CD8-positive, alpha-beta memory T cell (primary cell): ENCODE measurements at regions not wholly inside any gene's neighbourhood (a gene's known extent, or its start where the extent isn't known, plus 50 kb on each side); places are given as distances from the start of the nearest gene placed in this dataset.

Experiments used
- CTCF ChIA-PET: fragments of 350-600 bp; sonication (Branson Sonifier 250); formaldehyde crosslinking; loops from one replicate; lab custom pipeline; 2021; ENCODE audit warnings: antibody characterized with exemption; lab: Charles Lee
- POLR2A ChIA-PET: fragments of 350-600 bp; sonication (Branson Sonifier 250); formaldehyde crosslinking; loops from one replicate; lab custom pipeline; 2021; ENCODE audit warnings: antibody characterized with exemption; lab: Charles Lee
- DNase-seq, 5 donors: peaks; one replicate each; pipeline versions ENCODE4 v3.0.0 to v3.0.0-alpha.2; 2020 to 2022; ENCODE audit warnings: mixed read lengths in 1 of 5
- H3K27ac ChIP-seq: one replicate; pipeline ENCODE4 v1.7.0; 2013; ENCODE audit warnings: low read depth, mild to moderate bottlenecking, low read length, moderate library complexity
- H3K27me3 ChIP-seq: 2 replicates; pipeline ENCODE4 v1.7.0; 2013; ENCODE audit warnings: low read length, mild to moderate bottlenecking; ENCODE audit not compliant: insufficient read depth, poor library complexity, severe bottlenecking
- H3K36me3 ChIP-seq: 2 replicates; pipeline ENCODE4 v1.7.0; 2013; ENCODE audit warnings: mild to moderate bottlenecking, low read length, moderate library complexity; ENCODE audit not compliant: insufficient read depth
- H3K4me1 ChIP-seq: 2 replicates; pipeline ENCODE4 v1.7.0; 2013; ENCODE audit warnings: mild to moderate bottlenecking, low read length, moderate library complexity; ENCODE audit not compliant: insufficient read depth
- H3K4me3 ChIP-seq: 2 replicates; pipeline ENCODE4 v1.7.0; 2013; ENCODE audit warnings: mild to moderate bottlenecking, low read length
- H3K9me3 ChIP-seq: 2 replicates; pipeline ENCODE4 v1.7.0; 2013; ENCODE audit warnings: mild to moderate bottlenecking, low read length
- H3K27ac Mint-ChIP-seq, 8 donors: one replicate each; pipeline ENCODE4 v1.8.0; 2020 to 2021; ENCODE audit warnings: mixed read lengths in 8 of 8, mild to moderate bottlenecking in 6 of 8, inconsistent platforms in 3 of 8, moderate library complexity in 3 of 8
- H3K27me3 Mint-ChIP-seq, 2 donors: one replicate each; pipeline ENCODE4 v1.8.0; 2020 to 2021; ENCODE audit warnings: mixed read lengths in 2 of 2, mild to moderate bottlenecking in 1 of 2, moderate library complexity in 1 of 2
- H3K36me3 Mint-ChIP-seq, 3 donors: one replicate each; pipeline ENCODE4 v1.8.0; 2020 to 2021; ENCODE audit warnings: mixed read lengths in 3 of 3, inconsistent platforms in 1 of 3, mild to moderate bottlenecking in 1 of 3
- H3K4me1 Mint-ChIP-seq, 3 donors: one replicate each; pipeline ENCODE4 v1.8.0; 2020 to 2021; ENCODE audit warnings: mixed read lengths in 3 of 3, inconsistent platforms in 1 of 3, mild to moderate bottlenecking in 1 of 3
- H3K4me3 Mint-ChIP-seq, 7 donors: one replicate each; pipeline ENCODE4 v1.8.0; 2020 to 2021; ENCODE audit warnings: mixed read lengths in 7 of 7, mild to moderate bottlenecking in 6 of 7, moderate library complexity in 4 of 7, inconsistent platforms in 2 of 7
- H3K9me3 Mint-ChIP-seq, 5 donors: one replicate each; pipeline ENCODE4 v1.8.0; 2020 to 2022; ENCODE audit warnings: mixed read lengths in 5 of 5, mild to moderate bottlenecking in 3 of 5, moderate library complexity in 2 of 5, inconsistent platforms in 1 of 5

DNA sequence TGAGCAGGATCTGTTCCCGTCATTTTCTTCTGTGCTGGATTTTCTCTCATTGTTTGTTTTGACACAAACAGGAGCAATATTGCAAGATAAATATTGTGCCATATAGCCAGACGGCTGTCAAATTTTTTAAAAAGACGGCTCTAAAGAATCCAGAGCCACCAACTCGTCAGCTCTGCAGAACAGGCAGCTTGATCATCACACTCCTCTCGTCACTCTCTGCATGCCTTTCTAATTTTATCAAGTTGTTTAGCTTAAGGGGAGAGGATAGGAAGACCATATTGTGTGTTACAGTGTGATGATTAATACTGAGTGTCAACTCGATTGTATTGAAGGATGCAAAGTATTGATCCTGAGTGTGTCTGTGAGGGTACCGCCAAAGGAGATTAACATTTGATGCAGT, 562.8 kb downstream of the GALC start:
- Mint-ChIP-seq H3K4me3 (no peak overlapping the region), H3K27me3 (no peaks in the 10 kb centered on the region)

DNA sequence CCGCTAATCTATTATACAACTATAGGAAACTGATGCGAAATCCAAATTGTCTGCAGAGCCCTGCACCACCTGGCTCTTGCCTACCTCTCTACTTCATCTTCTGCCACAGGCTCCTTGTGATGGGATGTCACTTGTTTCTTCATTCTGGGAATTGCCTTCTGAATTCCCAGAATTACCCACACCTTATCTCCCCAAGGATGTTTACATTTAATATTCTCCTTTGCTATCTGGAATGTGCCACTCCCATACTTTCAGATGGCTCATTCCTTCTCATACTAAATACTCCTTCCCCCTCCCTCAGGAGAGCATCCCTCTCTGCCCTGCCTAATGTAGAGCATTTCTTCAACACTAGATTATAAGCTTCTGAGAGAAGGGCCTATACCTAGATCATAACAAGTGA, 573.1 kb downstream of the GALC start:
- H3K4me3 ChIP-seq, result no peak overlapping the region
- no peaks in the 10 kb centered on the region for H3K27me3 ChIP-seq
- H3K4me1 ChIP-seq, result no peaks in the 10 kb centered on the region
- H3K4me3 Mint-ChIP-seq, result no peak overlapping the region
- H3K36me3 ChIP-seq, result no peaks in the 10 kb centered on the region
- H3K9me3 ChIP-seq, result no peaks in the 10 kb centered on the region
- H3K4me1 Mint-ChIP-seq, result no peaks in the 10 kb centered on the region
- H3K27ac ChIP-seq, result no peak overlapping the region
- H3K27me3 Mint-ChIP-seq, result no peaks in the 10 kb centered on the region
- H3K27ac Mint-ChIP-seq, result no peak overlapping the region
- DNase-seq, result no peak
- ChIA-PET POLR2A (no interaction called here), CTCF (no interaction called here)
- no peaks in the 10 kb centered on the region for H3K36me3 Mint-ChIP-seq
- peaks cover 2 to 21% (median 5%) of the 10 kb centered on the region in 5 donors for H3K9me3 Mint-ChIP-seq

More for the DNA sequence above, 562.8 kb downstream of the GALC start:
- Mint-ChIP-seq H3K36me3 (no peaks in the 10 kb centered on the region), H3K9me3 (peaks cover 8 to 16% (median 13%) of the 10 kb centered on the region in 5 donors), H3K27ac (no peak overlapping the region), H3K4me1 (no peaks in the 10 kb centered on the region)
- ChIA-PET CTCF (no interaction called here), POLR2A (no interaction called here)
- no peak overlapping the region for H3K27ac ChIP-seq
- H3K4me3 ChIP-seq, result no peak overlapping the region
- no peak for DNase-seq
- no peaks in the 10 kb centered on the region for H3K27me3 ChIP-seq
- H3K9me3 ChIP-seq, result no peaks in the 10 kb centered on the region
- H3K4me1 ChIP-seq, result no peaks in the 10 kb centered on the region
- no peaks in the 10 kb centered on the region for H3K36me3 ChIP-seq

DNA sequence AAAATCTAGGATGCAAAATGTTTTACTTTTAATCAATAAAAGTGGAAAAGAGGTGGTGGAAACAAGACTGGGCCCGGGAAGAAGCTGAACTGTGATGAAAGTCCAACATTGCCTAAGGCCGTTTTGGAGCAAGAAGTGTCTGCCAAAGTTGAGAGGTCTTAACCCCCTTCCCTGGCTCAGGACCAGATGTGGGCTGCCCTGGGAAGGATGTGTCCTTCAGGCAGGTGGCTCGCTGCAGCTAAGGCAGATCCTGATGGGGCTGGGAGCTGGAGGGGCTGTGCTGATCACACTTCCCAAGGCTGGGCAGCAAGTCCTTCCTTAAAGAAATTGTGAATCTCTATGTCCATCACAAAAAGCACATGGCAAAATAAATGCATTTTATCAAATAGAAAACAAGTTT, 581.6 kb downstream of the GALC start:
- no peaks in the 10 kb centered on the region for H3K36me3 ChIP-seq
- POLR2A ChIA-PET, result no interaction called here
- Mint-ChIP-seq H3K4me3 (no peak overlapping the region), H3K36me3 (no peaks in the 10 kb centered on the region), H3K9me3 (peaks cover 0 to 11% (median 5%) of the 10 kb centered on the region in 5 donors), H3K4me1 (no peaks in the 10 kb centered on the region), H3K27me3 (no peaks in the 10 kb centered on the region), H3K27ac (no peak overlapping the region)
- no peak for DNase-seq
- H3K27me3 ChIP-seq, result no peaks in the 10 kb centered on the region
- H3K9me3 ChIP-seq, result no peaks in the 10 kb centered on the region
- no peaks in the 10 kb centered on the region for H3K4me1 ChIP-seq
- H3K27ac ChIP-seq, result no peak overlapping the region
- CTCF ChIA-PET, result no interaction called here
- H3K4me3 ChIP-seq, result no peak overlapping the region

DNA sequence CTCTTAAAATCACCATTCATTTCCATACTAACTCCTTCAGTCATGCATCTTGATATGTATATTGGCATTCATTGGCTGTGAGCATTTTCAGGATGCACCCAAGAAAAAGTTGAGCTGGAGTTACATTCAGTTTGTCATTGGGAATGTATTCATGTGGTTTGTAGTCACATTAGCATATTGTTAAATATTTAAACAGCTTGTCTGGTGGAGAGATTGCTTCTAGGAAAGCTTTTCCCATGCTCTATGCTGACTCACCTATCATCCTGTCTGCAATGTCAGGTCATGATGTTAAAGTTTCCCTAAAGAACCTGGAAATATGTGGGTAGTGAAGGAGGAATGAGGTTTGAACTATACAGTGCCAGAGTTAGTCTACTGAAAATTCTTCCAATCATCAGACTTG, 583.6 kb downstream of the GALC start:
- Mint-ChIP-seq H3K4me1 (no peaks in the 10 kb centered on the region), H3K27ac (no peak overlapping the region), H3K4me3 (no peak overlapping the region), H3K36me3 (no peaks in the 10 kb centered on the region), H3K9me3 (peaks cover 0 to 11% (median 2%) of the 10 kb centered on the region in 5 donors), H3K27me3 (no peaks in the 10 kb centered on the region)
- H3K4me3 ChIP-seq, result no peak overlapping the region
- no peaks in the 10 kb centered on the region for H3K27me3 ChIP-seq
- H3K27ac ChIP-seq, result no peak overlapping the region
- DNase-seq, result no peak
- no peaks in the 10 kb centered on the region for H3K4me1 ChIP-seq
- ChIA-PET CTCF (no interaction called here), POLR2A (no interaction called here)
- H3K36me3 ChIP-seq, result no peaks in the 10 kb centered on the region
- no peaks in the 10 kb centered on the region for H3K9me3 ChIP-seq

DNA sequence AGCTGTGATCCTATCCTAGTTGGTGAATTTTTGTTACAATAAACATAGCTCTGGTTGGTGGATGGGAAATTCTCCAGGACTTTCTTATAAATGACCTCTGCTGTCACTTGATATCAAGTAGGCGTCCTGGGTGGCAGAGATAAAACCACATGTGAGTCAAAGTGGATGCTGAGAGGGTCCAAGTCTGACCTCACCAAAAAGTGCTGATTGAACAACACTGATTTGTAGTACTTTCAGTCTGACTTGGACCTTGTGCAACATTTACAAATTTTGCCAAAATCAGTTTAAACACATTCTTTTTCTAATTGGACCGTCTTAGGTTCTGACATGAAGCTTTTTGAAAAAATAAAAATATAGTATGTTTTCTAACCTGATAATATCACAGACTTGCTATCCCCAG, 585.6 kb downstream of the GALC start:
- Histone ChIP-seq H3K9me3 (no peaks in the 10 kb centered on the region), H3K27ac (no peak overlapping the region), H3K4me1 (no peaks in the 10 kb centered on the region), H3K36me3 (no peaks in the 10 kb centered on the region), H3K4me3 (no peak overlapping the region), H3K27me3 (no peaks in the 10 kb centered on the region)
- DNase-seq, result no peak
- Mint-ChIP-seq H3K36me3 (no peaks in the 10 kb centered on the region), H3K4me1 (no peaks in the 10 kb centered on the region), H3K27me3 (no peaks in the 10 kb centered on the region), H3K27ac (no peak overlapping the region), H3K4me3 (no peak overlapping the region), H3K9me3 (peaks cover 0 to 11% (median 2%) of the 10 kb centered on the region in 5 donors)
- POLR2A ChIA-PET, result no interaction called here
- CTCF ChIA-PET, result no interaction called here

DNA sequence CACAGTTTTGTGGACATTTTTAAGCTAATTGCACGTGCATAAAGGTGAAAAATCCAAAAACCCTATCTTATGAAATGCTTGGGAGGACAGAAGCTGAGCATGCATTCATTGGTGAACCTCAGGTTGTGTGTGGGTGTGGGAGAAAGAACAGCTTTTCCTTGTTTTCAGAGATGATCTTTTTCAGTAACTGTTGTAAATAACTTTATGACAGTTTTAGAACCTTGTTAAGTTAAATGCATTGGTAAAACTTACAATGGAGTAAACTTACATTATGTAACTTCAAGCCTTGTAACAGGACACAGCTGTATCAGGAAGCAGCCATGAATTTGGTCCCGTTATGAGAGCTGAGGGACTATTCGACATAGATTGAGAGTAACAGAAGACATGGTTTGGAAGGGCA, 587.4 kb downstream of the GALC start:
- Mint-ChIP-seq H3K9me3 (peaks cover 0 to 16% (median 2%) of the 10 kb centered on the region in 5 donors), H3K4me1 (no peaks in the 10 kb centered on the region), H3K27me3 (no peaks in the 10 kb centered on the region), H3K36me3 (no peaks in the 10 kb centered on the region), H3K27ac (no peak overlapping the region), H3K4me3 (no peak overlapping the region)
- H3K4me1 ChIP-seq, result no peaks in the 10 kb centered on the region
- DNase-seq, result no peak
- no peaks in the 10 kb centered on the region for H3K27me3 ChIP-seq
- H3K9me3 ChIP-seq, result no peaks in the 10 kb centered on the region
- POLR2A ChIA-PET, result no interaction called here
- H3K4me3 ChIP-seq, result no peak overlapping the region
- no peaks in the 10 kb centered on the region for H3K36me3 ChIP-seq
- H3K27ac ChIP-seq, result no peak overlapping the region
- CTCF ChIA-PET, result no interaction called here

DNA sequence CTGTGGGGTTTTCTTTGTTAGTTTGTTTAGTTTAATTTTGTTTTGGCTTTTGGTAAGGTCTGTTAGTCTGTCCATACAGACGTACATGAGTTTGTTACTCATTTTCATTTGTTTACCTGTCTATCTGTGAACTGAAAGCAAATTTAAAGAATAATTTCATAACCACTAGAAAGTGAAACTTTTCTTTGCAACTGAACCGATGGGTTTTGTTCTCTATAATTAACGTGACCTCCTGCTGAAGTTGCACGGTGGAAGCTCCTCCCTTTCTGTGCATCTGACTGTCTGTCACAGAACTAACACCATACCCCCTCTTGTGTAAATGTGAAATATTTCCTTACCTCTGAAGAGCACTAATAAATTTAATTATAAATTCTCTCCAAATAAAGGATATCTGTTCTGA, 595.5 kb downstream of the GALC start:
- Mint-ChIP-seq H3K9me3 (peaks cover 0 to 42% (median 4%) of the 10 kb centered on the region in 5 donors), H3K27me3 (no peaks in the 10 kb centered on the region), H3K36me3 (no peaks in the 10 kb centered on the region), H3K4me3 (no peak overlapping the region), H3K4me1 (no peaks in the 10 kb centered on the region), H3K27ac (no peak overlapping the region)
- Histone ChIP-seq H3K4me1 (no peaks in the 10 kb centered on the region), H3K9me3 (no peaks in the 10 kb centered on the region), H3K36me3 (no peaks in the 10 kb centered on the region), H3K27ac (no peak overlapping the region), H3K27me3 (no peaks in the 10 kb centered on the region), H3K4me3 (no peak overlapping the region)
- no peak for DNase-seq
- CTCF ChIA-PET, result no interaction called here
- POLR2A ChIA-PET, result no interaction called here

DNA sequence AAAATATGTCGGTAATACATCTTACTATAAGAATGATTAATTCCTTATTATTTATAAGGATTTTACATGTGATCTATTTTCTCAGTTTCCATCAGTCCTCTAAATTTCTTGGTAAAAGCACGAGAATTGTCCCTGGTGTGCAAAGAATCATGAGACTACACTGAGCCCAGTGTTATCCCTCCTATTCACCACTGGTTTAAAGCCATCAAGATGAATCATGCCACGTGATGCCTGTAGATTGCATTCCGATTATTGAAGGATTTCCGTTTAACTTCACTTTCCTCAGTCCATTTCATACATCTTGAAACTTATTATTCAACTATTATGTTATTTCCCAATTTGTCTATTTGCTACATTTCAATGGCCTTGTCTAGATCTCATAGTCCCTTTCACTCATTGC, 601.9 kb downstream of the GALC start:
- peaks cover 3 to 21% (median 7%) of the 10 kb centered on the region in 5 donors for H3K9me3 Mint-ChIP-seq
- no peak overlapping the region for H3K4me3 ChIP-seq
- DNase-seq, result no peak
- no peak overlapping the region for H3K27ac ChIP-seq
- no peaks in the 10 kb centered on the region for H3K4me1 Mint-ChIP-seq
- no peaks in the 10 kb centered on the region for H3K4me1 ChIP-seq
- no peaks in the 10 kb centered on the region for H3K36me3 ChIP-seq
- no peaks in the 10 kb centered on the region for H3K9me3 ChIP-seq
- ChIA-PET POLR2A (no interaction called here), CTCF (no interaction called here)
- H3K36me3 Mint-ChIP-seq, result no peaks in the 10 kb centered on the region
- no peak overlapping the region for H3K4me3 Mint-ChIP-seq
- no peaks in the 10 kb centered on the region for H3K27me3 Mint-ChIP-seq
- no peaks in the 10 kb centered on the region for H3K27me3 ChIP-seq
- no peak overlapping the region for H3K27ac Mint-ChIP-seq

DNA sequence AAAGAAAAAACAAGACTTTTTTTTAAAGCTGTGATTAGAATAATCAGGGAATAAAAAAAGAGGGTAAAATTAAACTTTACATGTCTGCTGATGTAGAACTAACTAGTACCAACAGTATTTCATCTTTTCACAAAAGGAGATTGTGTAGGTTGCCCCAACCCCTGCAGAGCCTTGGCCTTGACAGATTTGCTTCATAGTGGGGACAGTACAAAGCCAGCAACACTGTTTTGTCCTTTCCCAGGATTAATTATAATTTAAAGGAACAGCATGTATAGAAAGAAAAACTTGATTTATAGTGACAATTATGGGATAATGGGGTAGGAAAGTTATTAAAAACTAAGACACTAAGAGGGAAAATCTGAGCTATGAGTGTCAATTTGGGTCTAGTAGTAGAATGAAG, 604.0 kb downstream of the GALC start:
- no peaks in the 10 kb centered on the region for H3K36me3 Mint-ChIP-seq
- Histone ChIP-seq H3K27ac (no peak overlapping the region), H3K4me3 (no peak overlapping the region), H3K27me3 (no peaks in the 10 kb centered on the region), H3K9me3 (no peaks in the 10 kb centered on the region), H3K4me1 (no peaks in the 10 kb centered on the region), H3K36me3 (no peaks in the 10 kb centered on the region)
- no peak overlapping the region for H3K4me3 Mint-ChIP-seq
- H3K27ac Mint-ChIP-seq, result no peak overlapping the region
- peaks cover 4 to 18% (median 8%) of the 10 kb centered on the region in 5 donors for H3K9me3 Mint-ChIP-seq
- ChIA-PET CTCF (no interaction called here), POLR2A (no interaction called here)
- DNase-seq, result no peak
- H3K27me3 Mint-ChIP-seq, result no peaks in the 10 kb centered on the region
- no peaks in the 10 kb centered on the region for H3K4me1 Mint-ChIP-seq
